Calu3 (cell line): ENCODE measurements at regions not wholly inside any gene's neighbourhood (a gene's known extent, or its start where the extent isn't known, plus 50 kb on each side); places are given as distances from the start of the nearest gene placed in this dataset.

Experiments used
- BruUV-seq: library from RNA; stranded (reverse); fragments of 400-500 nt; replicated peaks from 2 replicates; lab custom pipeline; 2021; lab: Mats Ljungman, UMichigan
- CTCF ChIA-PET: fragments of 300-600 bp; sonication (Branson Sonifier 250); formaldehyde crosslinking; loops from one replicate; lab custom pipeline; 2022; ENCODE audit warnings: antibody characterized with exemption; lab: Charles Lee
- DNase-seq: peaks from one replicate; pipeline ENCODE4 v3.0.0; 2022
- H3K27ac Mint-ChIP-seq: one replicate; pipeline ENCODE4 v1.8.0; 2022; ENCODE audit warnings: mixed read lengths; ENCODE audit not compliant: unreplicated experiment
- H3K27me3 Mint-ChIP-seq: one replicate; pipeline ENCODE4 v1.8.0; 2022; ENCODE audit warnings: mixed read lengths; ENCODE audit not compliant: unreplicated experiment
- H3K36me3 Mint-ChIP-seq: one replicate; pipeline ENCODE4 v1.8.0; 2022; ENCODE audit warnings: mild to moderate bottlenecking, moderate library complexity, mixed read lengths; ENCODE audit not compliant: insufficient read depth, unreplicated experiment
- H3K4me1 Mint-ChIP-seq: one replicate; pipeline ENCODE4 v1.8.0; 2022; ENCODE audit warnings: mild to moderate bottlenecking, low read depth, mixed read lengths; ENCODE audit not compliant: unreplicated experiment
- H3K4me3 Mint-ChIP-seq: one replicate; pipeline ENCODE4 v1.8.0; 2022; ENCODE audit warnings: mild to moderate bottlenecking, low read depth, moderate library complexity, mixed read lengths; ENCODE audit not compliant: unreplicated experiment
- H3K9me3 Mint-ChIP-seq: one replicate; pipeline ENCODE4 v1.8.0; 2022; ENCODE audit warnings: low read depth, mixed read lengths; ENCODE audit not compliant: unreplicated experiment
- intact Hi-C: fragments of 100-400 bp; cut with micrococcal nuclease; formaldehyde crosslinking; loops from one replicate; pipeline ENCODE4 v1.10.0; 2022; ENCODE audit not compliant: unreplicated experiment
- TF ChIP-seq, protein P1 (sequence below): fragments of 200-600 bp; IDR thresholded peaks from one replicate; pipeline ENCODE4 v1.8.0; 2022; ENCODE audit warnings: antibody characterized with exemption; ENCODE audit not compliant: unreplicated experiment

- no TSS peak for BruUV-seq
- Mint-ChIP-seq H3K36me3 (no peaks in the 10 kb centered on the region), H3K4me3 (no peak overlapping the region), H3K9me3 (no peaks in the 10 kb centered on the region), H3K27ac (no peak overlapping the region), H3K27me3 (no peaks in the 10 kb centered on the region), H3K4me1 (peaks cover 14% of the 10 kb centered on the region)
- intact Hi-C loops = no loop called here
- TF ChIP-seq, protein P1, sequence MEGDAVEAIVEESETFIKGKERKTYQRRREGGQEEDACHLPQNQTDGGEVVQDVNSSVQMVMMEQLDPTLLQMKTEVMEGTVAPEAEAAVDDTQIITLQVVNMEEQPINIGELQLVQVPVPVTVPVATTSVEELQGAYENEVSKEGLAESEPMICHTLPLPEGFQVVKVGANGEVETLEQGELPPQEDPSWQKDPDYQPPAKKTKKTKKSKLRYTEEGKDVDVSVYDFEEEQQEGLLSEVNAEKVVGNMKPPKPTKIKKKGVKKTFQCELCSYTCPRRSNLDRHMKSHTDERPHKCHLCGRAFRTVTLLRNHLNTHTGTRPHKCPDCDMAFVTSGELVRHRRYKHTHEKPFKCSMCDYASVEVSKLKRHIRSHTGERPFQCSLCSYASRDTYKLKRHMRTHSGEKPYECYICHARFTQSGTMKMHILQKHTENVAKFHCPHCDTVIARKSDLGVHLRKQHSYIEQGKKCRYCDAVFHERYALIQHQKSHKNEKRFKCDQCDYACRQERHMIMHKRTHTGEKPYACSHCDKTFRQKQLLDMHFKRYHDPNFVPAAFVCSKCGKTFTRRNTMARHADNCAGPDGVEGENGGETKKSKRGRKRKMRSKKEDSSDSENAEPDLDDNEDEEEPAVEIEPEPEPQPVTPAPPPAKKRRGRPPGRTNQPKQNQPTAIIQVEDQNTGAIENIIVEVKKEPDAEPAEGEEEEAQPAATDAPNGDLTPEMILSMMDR = no peak
- CTCF ChIA-PET = no interaction called here
- DNase-seq = no peak
These were observed 67.2 kb upstream of the TNFRSF21 start for GRCh38 chr6:47376930-47377329.

GRCh38 chr6:47377971-47378370 is 68.3 kb upstream of the TNFRSF21 start:
- Mint-ChIP-seq H3K4me1 (peaks cover 4% of the 10 kb centered on the region), H3K4me3 (no peak overlapping the region), H3K27ac (no peak overlapping the region), H3K27me3 (no peaks in the 10 kb centered on the region), H3K36me3 (no peaks in the 10 kb centered on the region), H3K9me3 (no peaks in the 10 kb centered on the region)
- CTCF ChIA-PET = no interaction called here
- DNase-seq = no peak
- TF ChIP-seq, protein P1 = no peak
- intact Hi-C loops = no loop called here
- no TSS peak for BruUV-seq

DNA sequence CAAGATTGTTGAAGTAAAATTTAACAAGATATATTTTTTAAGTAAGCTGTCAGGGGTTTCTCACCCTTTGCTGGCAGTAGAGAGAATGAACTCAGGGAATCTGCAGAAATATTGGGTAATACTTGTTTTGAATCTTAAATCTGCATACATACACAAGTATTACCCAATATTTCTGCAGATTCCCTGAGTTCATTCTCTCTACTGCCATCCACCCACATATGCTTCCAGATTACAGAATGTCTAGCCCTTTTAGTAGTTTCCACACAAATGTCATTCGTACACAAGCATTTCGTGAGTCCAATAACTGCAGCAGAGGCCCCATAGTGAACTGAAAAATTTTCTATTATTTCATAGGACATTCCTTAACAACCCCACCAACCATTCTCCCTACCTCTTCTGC is 69.6 kb upstream of the TNFRSF21 start:
- Mint-ChIP-seq H3K36me3 (no peaks in the 10 kb centered on the region), H3K27ac (no peak overlapping the region), H3K4me1 (no peaks in the 10 kb centered on the region), H3K9me3 (peaks cover 2% of the 10 kb centered on the region), H3K27me3 (no peaks in the 10 kb centered on the region), H3K4me3 (no peak overlapping the region)
- TF ChIP-seq, protein P1 = no peak
- BruUV-seq = no TSS peak
- no peak for DNase-seq
- intact Hi-C loops = no loop called here
- CTCF ChIA-PET = no interaction called here

GRCh38 chr6:47380251-47380650 is 70.5 kb upstream of the TNFRSF21 start:
- DNase-seq = no peak
- TF ChIP-seq, protein P1 = no peak
- peaks cover 2% of the 10 kb centered on the region for H3K9me3 Mint-ChIP-seq
- CTCF ChIA-PET = interaction anchor here (1.2 kb wide), 1 partner anchor 24 kb away, joined by 8 read pairs; no protein-coding TSS in a partner anchor
- no peaks in the 10 kb centered on the region for H3K4me1 Mint-ChIP-seq
- H3K36me3 Mint-ChIP-seq = no peaks in the 10 kb centered on the region
- H3K27ac Mint-ChIP-seq = no peak overlapping the region
- BruUV-seq = no TSS peak
- H3K4me3 Mint-ChIP-seq = no peak overlapping the region
- intact Hi-C loops = no loop called here
- H3K27me3 Mint-ChIP-seq = no peaks in the 10 kb centered on the region
